CD14-positive monocyte (primary cell): ENCODE measurements at regions not wholly inside any gene's neighbourhood (a gene's known extent, or its start where the extent isn't known, plus 50 kb on each side); places are given as distances from the start of the nearest gene placed in this dataset.

Experiments
- DNase-seq, 3 donors: peaks; one replicate each; pipeline ENCODE4 v3.0.0-alpha.2; 2011 to 2022
- H2AFZ ChIP-seq: 2 replicates; pipeline ENCODE4 v1.6.0; 2012; ENCODE audit warnings: mild to moderate bottlenecking, low read depth, low read length, inconsistent platforms; ENCODE audit not compliant: insufficient read depth, poor library complexity, severe bottlenecking
- H3K27ac ChIP-seq, 2 donors: 1 replicate in 1 of 2; 2 replicates in 1 of 2; pipeline ENCODE4 v1.5.1; 2012 to 2013; ENCODE audit warnings: low read length in 2 of 2, control low read depth in 1 of 2, inconsistent platforms in 1 of 2, low read depth in 1 of 2, mild to moderate bottlenecking in 1 of 2
- H3K27me3 ChIP-seq, 2 donors: one replicate each; pipeline versions ENCODE4 v1.6.0 to v1.6.1; 2011 to 2013; ENCODE audit warnings: low read length in 2 of 2; ENCODE audit not compliant: control insufficient read depth in 2 of 2, insufficient read depth in 2 of 2
- H3K36me3 ChIP-seq, 2 donors: replicated peaks in 1 of 2; 1 replicate in 1 of 2; 2 replicates in 1 of 2; pipeline versions ENCODE4 v1.5.1 to v1.6.1; 2012 to 2013; ENCODE audit warnings: low read length in 2 of 2, control low read depth in 1 of 2, inconsistent platforms in 1 of 2, mild to moderate bottlenecking in 1 of 2; ENCODE audit not compliant: insufficient read depth in 2 of 2, control insufficient read depth in 1 of 2
- H3K4me1 ChIP-seq, 2 donors: 1 replicate in 1 of 2; 2 replicates in 1 of 2; pipeline versions ENCODE4 v1.5.1 to v1.6.1; 2012 to 2013; ENCODE audit warnings: low read length in 2 of 2, control low read depth in 1 of 2, inconsistent platforms in 1 of 2, mild to moderate bottlenecking in 1 of 2, moderate library complexity in 1 of 2; ENCODE audit not compliant: insufficient read depth in 2 of 2, control insufficient read depth in 1 of 2
- H3K4me2 ChIP-seq: replicated peaks from 2 replicates; pipeline ENCODE3; 2012; ENCODE audit warnings: low read length, moderate library complexity, mild to moderate bottlenecking; ENCODE audit not compliant: poor library complexity, severe bottlenecking; ENCODE audit errors: extremely low read depth
- H3K4me3 ChIP-seq, 3 experiments: fragments of 200-600 bp in 1 of 3; sonication (generic) in 1 of 3; replicated peaks in 1 of 3; 1 replicate in 2 of 3; 2 replicates in 1 of 3; pipeline ENCODE4 v1.5.1; 2011 to 2013; ENCODE audit warnings: low read length in 3 of 3, mild to moderate bottlenecking in 3 of 3, control low read depth in 2 of 3, low read depth in 2 of 3, inconsistent platforms in 1 of 3, moderate library complexity in 1 of 3
- H3K79me2 ChIP-seq: 2 replicates; pipeline ENCODE4 v1.6.0; 2012; ENCODE audit warnings: mild to moderate bottlenecking, control low read depth, inconsistent platforms, low read length, moderate library complexity; ENCODE audit not compliant: insufficient read depth
- H3K9ac ChIP-seq: 2 replicates; pipeline ENCODE4 v1.6.0; 2017; ENCODE audit warnings: low read length, mild to moderate bottlenecking; ENCODE audit not compliant: insufficient read depth, poor library complexity, severe bottlenecking
- H3K9me3 ChIP-seq, 2 donors: replicated peaks in 1 of 2; 1 replicate in 1 of 2; 2 replicates in 1 of 2; pipeline versions ENCODE4 v1.5.1 to v1.6.1; 2012 to 2013; ENCODE audit warnings: low read length in 2 of 2, control low read depth in 1 of 2; ENCODE audit not compliant: control insufficient read depth in 1 of 2, insufficient read depth in 1 of 2
- H4K20me1 ChIP-seq: 2 replicates; pipeline ENCODE4 v1.6.0; 2012; ENCODE audit warnings: mild to moderate bottlenecking, low read length, control low read depth, moderate library complexity; ENCODE audit not compliant: insufficient read depth
- H3K27ac Mint-ChIP-seq, 7 donors: one replicate each; pipeline ENCODE4 v1.8.0; 2020; ENCODE audit warnings: mild to moderate bottlenecking in 7 of 7, mixed read lengths in 7 of 7, moderate library complexity in 6 of 7, inconsistent platforms in 2 of 7
- H3K27me3 Mint-ChIP-seq, 3 donors: one replicate each; pipeline ENCODE4 v1.8.0; 2021 to 2022; ENCODE audit warnings: low read depth in 3 of 3, mild to moderate bottlenecking in 3 of 3, mixed read lengths in 3 of 3, moderate library complexity in 3 of 3, inconsistent platforms in 1 of 3
- H3K36me3 Mint-ChIP-seq, 2 donors: one replicate each; pipeline ENCODE4 v1.8.0; 2020; ENCODE audit warnings: mixed read lengths in 2 of 2, inconsistent platforms in 1 of 2, mild to moderate bottlenecking in 1 of 2
- H3K4me1 Mint-ChIP-seq: one replicate; pipeline ENCODE4 v1.8.0; 2020; ENCODE audit warnings: mild to moderate bottlenecking, mixed read lengths
- H3K4me3 Mint-ChIP-seq, 2 donors: one replicate each; pipeline ENCODE4 v1.8.0; 2020; ENCODE audit warnings: mild to moderate bottlenecking in 2 of 2, mixed read lengths in 2 of 2, moderate library complexity in 1 of 2
- H3K9me3 Mint-ChIP-seq, 7 donors: one replicate each; pipeline ENCODE4 v1.8.0; 2020 to 2022; ENCODE audit warnings: mixed read lengths in 7 of 7, mild to moderate bottlenecking in 6 of 7, moderate library complexity in 6 of 7, inconsistent platforms in 2 of 7
- WGBS: methylation state at CpG from one replicate; pipeline ENCODE4 v1.1.5; 2013; ENCODE audit warnings: missing lambda C conversion rate; ENCODE audit not compliant: insufficient coverage; 5-methylcytosine and 5-hydroxymethylcytosine counted together
- intact Hi-C, 2 donors: fragments of 100-400 bp; cut with micrococcal nuclease; formaldehyde crosslinking; loops; one replicate each; pipeline versions ENCODE4 v1.15.0 to v1.15.1; 2023
- TF ChIP-seq, protein P1 (sequence below): fragments of 200-600 bp; IDR thresholded peaks from one replicate; pipeline ENCODE4 v1.8.0; 2022; ENCODE audit warnings: antibody characterized with exemption, mild to moderate bottlenecking

DNA sequence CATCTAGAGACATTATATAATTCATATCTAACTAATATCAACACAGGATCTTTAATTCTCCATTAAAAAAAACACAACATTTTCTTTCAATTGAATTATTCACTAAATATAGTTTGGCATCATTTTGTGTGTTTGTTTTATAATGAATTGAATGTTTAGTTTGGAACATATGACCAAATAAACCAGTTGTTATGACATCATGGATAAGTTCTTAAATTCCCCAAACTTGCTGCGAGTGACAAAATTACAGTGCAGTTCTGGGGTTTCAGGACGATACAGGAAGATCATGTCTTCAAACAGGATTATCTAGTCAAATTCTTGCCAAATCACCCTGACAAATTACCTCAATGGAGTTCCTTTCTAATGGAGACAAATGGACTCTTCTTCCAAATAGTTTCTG lies 473.6 kb downstream of the EPM2A start:
- no peaks in the 10 kb centered on the region for H3K36me3 Mint-ChIP-seq
- H3K79me2 ChIP-seq, result no peaks in the 10 kb centered on the region

DNA sequence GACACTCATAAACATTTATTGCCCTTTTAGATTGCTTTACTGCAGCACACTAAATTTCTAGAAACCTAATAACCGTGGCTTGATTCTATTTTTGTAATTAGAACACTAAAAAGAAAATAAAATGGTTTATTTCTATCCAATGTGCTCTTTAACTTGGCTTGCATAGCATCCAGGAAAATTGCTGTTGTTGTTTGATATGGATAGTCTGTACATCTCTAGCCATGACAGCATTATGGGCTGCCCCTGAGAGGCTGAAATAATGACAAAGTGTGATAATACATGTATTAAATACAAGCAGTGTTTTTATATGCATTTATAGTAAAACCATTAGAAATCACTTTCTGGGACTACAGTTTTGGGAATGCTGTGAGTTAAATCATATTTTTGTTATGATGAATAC lies 472.5 kb downstream of the EPM2A start:
- H3K9me3 Mint-ChIP-seq, result peaks cover 0 to 2% (median 0%) of the 10 kb centered on the region in 7 donors
- Histone ChIP-seq H2AFZ (no peak overlapping the region), H3K27me3 (no peaks in the 10 kb centered on the region), H3K4me2 (no peak overlapping the region), H3K79me2 (no peaks in the 10 kb centered on the region), H3K9ac (no peak overlapping the region), H3K4me3 (no peak overlapping the region), H3K4me1 (no peaks in the 10 kb centered on the region), H4K20me1 (no peaks in the 10 kb centered on the region), H3K9me3 (no peaks in the 10 kb centered on the region), H3K36me3 (no peaks in the 10 kb centered on the region), H3K27ac (no peak overlapping the region)
- DNase-seq, result no peak
- H3K27ac Mint-ChIP-seq, result no peak overlapping the region
- intact Hi-C loops, result no loop called here
- WGBS, result no CpG with 5 or more reads among the region's 1 CpG
- no peaks in the 10 kb centered on the region for H3K4me1 Mint-ChIP-seq
- peaks cover 0 to 1% (median 0%) of the 10 kb centered on the region in 3 donors for H3K27me3 Mint-ChIP-seq
- H3K4me3 Mint-ChIP-seq, result no peak overlapping the region
- TF ChIP-seq, protein P1, sequence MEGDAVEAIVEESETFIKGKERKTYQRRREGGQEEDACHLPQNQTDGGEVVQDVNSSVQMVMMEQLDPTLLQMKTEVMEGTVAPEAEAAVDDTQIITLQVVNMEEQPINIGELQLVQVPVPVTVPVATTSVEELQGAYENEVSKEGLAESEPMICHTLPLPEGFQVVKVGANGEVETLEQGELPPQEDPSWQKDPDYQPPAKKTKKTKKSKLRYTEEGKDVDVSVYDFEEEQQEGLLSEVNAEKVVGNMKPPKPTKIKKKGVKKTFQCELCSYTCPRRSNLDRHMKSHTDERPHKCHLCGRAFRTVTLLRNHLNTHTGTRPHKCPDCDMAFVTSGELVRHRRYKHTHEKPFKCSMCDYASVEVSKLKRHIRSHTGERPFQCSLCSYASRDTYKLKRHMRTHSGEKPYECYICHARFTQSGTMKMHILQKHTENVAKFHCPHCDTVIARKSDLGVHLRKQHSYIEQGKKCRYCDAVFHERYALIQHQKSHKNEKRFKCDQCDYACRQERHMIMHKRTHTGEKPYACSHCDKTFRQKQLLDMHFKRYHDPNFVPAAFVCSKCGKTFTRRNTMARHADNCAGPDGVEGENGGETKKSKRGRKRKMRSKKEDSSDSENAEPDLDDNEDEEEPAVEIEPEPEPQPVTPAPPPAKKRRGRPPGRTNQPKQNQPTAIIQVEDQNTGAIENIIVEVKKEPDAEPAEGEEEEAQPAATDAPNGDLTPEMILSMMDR, result no peak
- no peaks in the 10 kb centered on the region for H3K36me3 Mint-ChIP-seq

More for the DNA sequence above, 473.6 kb downstream of the EPM2A start:
- Histone ChIP-seq H3K4me1 (no peaks in the 10 kb centered on the region), H2AFZ (no peak overlapping the region), H3K9me3 (no peaks in the 10 kb centered on the region), H3K36me3 (no peaks in the 10 kb centered on the region), H3K27me3 (no peaks in the 10 kb centered on the region), H3K27ac (no peak overlapping the region), H3K9ac (no peak overlapping the region), H3K4me2 (no peak overlapping the region), H4K20me1 (no peaks in the 10 kb centered on the region), H3K4me3 (no peak overlapping the region)
- no peaks in the 10 kb centered on the region for H3K4me1 Mint-ChIP-seq
- H3K9me3 Mint-ChIP-seq, result peaks cover 0 to 2% (median 0%) of the 10 kb centered on the region in 7 donors
- WGBS, result 94% methylated on average over 2 of the region's 2 CpGs
- TF ChIP-seq, protein P1, result no peak
- intact Hi-C loops, result no loop called here
- no peak overlapping the region for H3K27ac Mint-ChIP-seq
- no peak overlapping the region for H3K4me3 Mint-ChIP-seq
- DNase-seq, result no peak
- peaks cover 0 to 1% (median 0%) of the 10 kb centered on the region in 3 donors for H3K27me3 Mint-ChIP-seq
